LNCAP (cell line): ENCODE measurements at regions not wholly inside any gene's neighbourhood (a gene's known extent, or its start where the extent isn't known, plus 50 kb on each side); places are given as distances from the start of the nearest gene placed in this dataset.

Experiments
- CTCF ChIP-seq: fragments of 450-650 bp; IDR thresholded peaks from 2 replicates; pipeline ENCODE4 v1.5.1; 2017; ENCODE audit warnings: mild to moderate bottlenecking

- no peak for TF ChIP-seq CTCF
Observed at GRCh38 chr16:5858180-5858579, 760.6 kb upstream of the EEF2KMT start.

- no peak for TF ChIP-seq CTCF
Observed at GRCh38 chr16:5854027-5854426, 756.4 kb upstream of the EEF2KMT start.

GRCh38 chr16:5852151-5852550 lies 754.6 kb upstream of the EEF2KMT start:
- no peak for TF ChIP-seq CTCF

- TF ChIP-seq CTCF, result no peak
Observed at GRCh38 chr16:5851393-5851982, 753.9 kb upstream of the EEF2KMT start.

- no peak for TF ChIP-seq CTCF
Observed at GRCh38 chr16:5850632-5851392, 753.2 kb upstream of the EEF2KMT start.

- TF ChIP-seq CTCF, result no peak
Observed at GRCh38 chr16:5845046-5845445, 747.5 kb upstream of the EEF2KMT start.

GRCh38 chr16:5841974-5842373 lies 744.4 kb upstream of the EEF2KMT start:
- TF ChIP-seq CTCF, result no peak
